Choroid plexus epithelial cell (primary cell): ENCODE measurements at regions not wholly inside any gene's neighbourhood (a gene's known extent, or its start where the extent isn't known, plus 50 kb on each side); places are given as distances from the start of the nearest gene placed in this dataset.
A peak's percentile ranks its signal among the peaks of the same experiment; 100 is the strongest.

Experiments
- DNase-seq: peaks from one replicate; pipeline ENCODE4 v3.0.0-alpha.2; 2010; ENCODE audit warnings: low read depth
- H3K4me3 ChIP-seq: 2 replicates; pipeline ENCODE4 v1.5.1; 2011; ENCODE audit warnings: low read depth, mild to moderate bottlenecking, control low read depth, low read length, moderate library complexity
- TF ChIP-seq, protein P1 (sequence below): conservative IDR thresholded peaks from 2 replicates; pipeline ENCODE4 v1.5.1; 2011; ENCODE audit warnings: low read depth, mild to moderate bottlenecking, control low read depth, inconsistent platforms, low read length, moderate library complexity

DNA sequence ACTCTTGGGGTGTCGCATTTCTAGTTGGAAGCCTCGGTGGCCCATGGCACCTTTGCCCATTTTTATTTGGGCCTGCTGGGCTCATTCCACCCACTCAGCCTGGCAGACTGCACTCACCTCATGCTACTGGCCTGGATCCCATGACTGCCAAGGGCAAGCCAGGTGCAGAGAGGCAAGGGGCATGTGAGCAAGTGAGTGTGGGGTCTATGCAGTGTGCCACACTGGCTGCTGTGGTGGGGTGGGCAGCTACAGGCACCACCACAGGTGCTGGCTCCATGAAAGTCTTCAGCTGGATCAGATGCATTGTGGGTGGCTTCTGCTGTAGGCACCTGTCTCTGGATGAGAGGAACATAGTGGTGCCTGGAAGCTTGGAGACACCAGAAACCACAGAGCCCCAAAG, 220.8 kb downstream of the POLR1F start:
- no peak overlapping the region for H3K4me3 ChIP-seq
- TF ChIP-seq, protein P1, sequence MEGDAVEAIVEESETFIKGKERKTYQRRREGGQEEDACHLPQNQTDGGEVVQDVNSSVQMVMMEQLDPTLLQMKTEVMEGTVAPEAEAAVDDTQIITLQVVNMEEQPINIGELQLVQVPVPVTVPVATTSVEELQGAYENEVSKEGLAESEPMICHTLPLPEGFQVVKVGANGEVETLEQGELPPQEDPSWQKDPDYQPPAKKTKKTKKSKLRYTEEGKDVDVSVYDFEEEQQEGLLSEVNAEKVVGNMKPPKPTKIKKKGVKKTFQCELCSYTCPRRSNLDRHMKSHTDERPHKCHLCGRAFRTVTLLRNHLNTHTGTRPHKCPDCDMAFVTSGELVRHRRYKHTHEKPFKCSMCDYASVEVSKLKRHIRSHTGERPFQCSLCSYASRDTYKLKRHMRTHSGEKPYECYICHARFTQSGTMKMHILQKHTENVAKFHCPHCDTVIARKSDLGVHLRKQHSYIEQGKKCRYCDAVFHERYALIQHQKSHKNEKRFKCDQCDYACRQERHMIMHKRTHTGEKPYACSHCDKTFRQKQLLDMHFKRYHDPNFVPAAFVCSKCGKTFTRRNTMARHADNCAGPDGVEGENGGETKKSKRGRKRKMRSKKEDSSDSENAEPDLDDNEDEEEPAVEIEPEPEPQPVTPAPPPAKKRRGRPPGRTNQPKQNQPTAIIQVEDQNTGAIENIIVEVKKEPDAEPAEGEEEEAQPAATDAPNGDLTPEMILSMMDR: no peak
- no peak for DNase-seq

DNA sequence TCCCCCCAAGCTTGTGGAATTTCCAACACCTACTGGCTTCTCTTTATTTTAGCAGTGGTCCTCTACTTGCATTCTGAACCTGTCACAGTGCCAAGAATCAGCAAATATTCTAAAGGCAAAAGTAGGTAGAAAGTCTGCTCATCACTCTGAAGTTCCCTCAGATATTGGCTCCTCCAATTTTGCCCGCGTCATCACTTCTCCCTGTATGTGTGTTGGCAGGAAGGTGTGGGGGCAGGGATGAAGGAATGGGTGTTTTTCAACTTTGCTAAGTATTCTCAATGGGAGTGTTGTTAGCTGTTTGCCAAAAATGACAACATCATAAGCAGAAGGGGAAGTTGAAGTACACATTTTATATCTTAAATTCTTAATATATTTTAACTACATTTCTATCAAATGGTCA, 226.2 kb downstream of the POLR1F start:
- H3K4me3 ChIP-seq: no peak overlapping the region
- no peak for DNase-seq
- TF ChIP-seq, protein P1: no peak

DNA sequence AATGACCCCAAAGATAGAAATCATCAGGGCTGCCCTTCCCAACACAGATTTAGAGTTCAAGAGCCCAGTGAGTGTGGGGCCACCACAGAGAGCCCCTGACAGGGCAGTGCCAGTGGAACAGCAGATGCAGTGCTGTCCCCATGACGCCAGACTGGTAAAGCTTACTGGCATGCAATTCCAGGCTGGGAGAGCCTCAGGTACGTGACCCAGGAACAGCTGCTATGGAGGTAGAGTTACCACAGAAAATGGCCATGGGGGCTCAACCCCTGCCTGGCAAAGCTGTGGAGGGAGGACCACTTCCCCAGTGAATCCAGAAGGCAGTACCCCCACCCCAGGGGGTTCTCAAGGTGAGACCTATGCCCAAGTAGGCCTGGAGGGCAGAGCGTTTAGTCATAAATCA, 228.5 kb downstream of the POLR1F start:
- H3K4me3 ChIP-seq: no peak overlapping the region
- TF ChIP-seq, protein P1: no peak
- no peak for DNase-seq

DNA sequence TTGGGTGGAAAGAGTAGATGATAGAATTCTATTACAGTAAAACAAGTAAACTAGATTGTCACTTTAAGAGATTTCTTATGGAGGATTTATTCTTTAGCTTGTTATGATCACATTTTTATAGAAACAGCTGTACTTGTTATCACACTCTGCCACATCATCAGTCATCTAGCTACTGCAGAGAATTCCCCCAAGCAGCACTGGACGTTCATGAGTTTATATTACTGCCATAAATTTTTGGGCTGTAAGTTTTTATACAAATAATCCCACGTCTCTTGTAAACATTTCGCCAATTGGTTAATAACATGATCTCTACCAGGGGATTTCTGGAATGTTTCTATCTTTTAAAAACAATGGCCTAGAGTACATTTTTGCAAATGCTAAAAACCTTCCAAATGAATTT, 238.8 kb downstream of the POLR1F start:
- peak; percentile 66 for DNase-seq
- TF ChIP-seq, protein P1: no peak
- no peak overlapping the region for H3K4me3 ChIP-seq

DNA sequence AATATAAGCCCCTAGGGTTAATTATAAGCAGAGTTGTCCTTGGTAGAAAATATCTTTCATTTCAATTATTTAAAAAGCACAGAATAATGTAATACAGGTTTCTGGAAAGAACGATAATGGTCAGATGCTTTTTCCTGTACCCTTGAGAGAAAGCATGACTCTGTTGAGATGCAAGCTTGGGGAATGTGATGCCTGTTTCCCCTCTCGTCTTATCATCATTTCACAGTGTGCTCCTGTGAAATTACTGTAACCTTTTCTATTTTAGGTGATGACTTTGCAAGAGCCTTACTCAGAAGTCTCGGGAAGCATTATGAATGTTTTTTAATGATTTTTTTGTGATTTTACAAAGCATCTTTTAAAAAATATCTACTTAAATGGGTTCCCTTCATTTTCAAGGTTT, 243.0 kb downstream of the POLR1F start:
- H3K4me3 ChIP-seq: no peak overlapping the region
- TF ChIP-seq, protein P1: no peak
- peak; percentile 14 for DNase-seq

DNA sequence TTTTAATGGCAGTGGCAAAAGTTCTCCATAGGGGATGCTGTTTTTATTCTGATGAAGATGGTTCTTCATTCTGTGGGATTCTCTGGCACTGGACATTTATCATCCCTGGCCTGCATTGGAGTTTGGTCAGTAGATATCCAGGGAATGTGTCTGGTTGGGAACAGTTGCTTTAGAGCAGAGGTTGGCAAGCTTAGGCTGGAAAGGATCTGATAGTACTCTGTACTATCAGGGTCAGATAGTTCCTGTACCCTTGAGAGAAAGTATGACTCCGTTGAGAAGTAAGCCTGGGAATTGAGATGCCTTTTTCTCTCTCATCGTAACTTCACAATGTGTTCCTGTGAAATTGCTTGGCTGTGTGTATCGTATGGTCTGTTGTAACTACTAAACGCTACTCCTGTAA, 244.1 kb downstream of the POLR1F start:
- no peak overlapping the region for H3K4me3 ChIP-seq
- TF ChIP-seq, protein P1: no peak
- DNase-seq: no peak

DNA sequence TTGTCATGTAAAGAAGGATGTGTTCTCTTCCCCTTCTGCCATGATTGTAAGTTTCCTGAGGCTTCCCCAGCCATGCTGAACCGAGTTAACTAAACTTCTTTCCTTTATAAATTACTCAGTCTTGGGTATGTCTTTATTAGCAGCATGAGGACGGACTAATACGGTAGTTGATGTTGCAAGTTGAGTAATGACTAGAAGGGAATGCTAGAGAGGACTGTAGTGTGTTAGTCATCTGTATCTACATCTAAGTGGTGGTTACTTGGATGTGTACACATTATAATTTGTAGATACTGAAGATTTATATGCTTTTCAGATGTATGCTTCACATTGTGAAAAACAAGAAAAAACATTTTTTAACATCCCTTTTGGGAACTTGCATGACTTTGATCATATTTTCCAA, 244.6 kb downstream of the POLR1F start:
- TF ChIP-seq, protein P1: no peak
- peak; percentile 22 for DNase-seq
- no peak overlapping the region for H3K4me3 ChIP-seq
